ENCODE measurements at regions not wholly inside any gene's neighbourhood (a gene's known extent, or its start where the extent isn't known, plus 50 kb on each side); places are given as distances from the start of the nearest gene placed in this dataset.

GRCh38 chr2:13015532-13016320, 299.0 kb downstream of the TRIB2 start:
- no peak for TF ChIP-seq CTCF (IDR thresholded peaks at IDR 0.05)
- TF ChIP-seq POLR2A (IDR thresholded peaks at IDR 0.05): no peak

All from testis (tissue), 2 donors.